Calu3 (cell line): ENCODE measurements at regions not wholly inside any gene's neighbourhood (a gene's known extent, or its start where the extent isn't known, plus 50 kb on each side); places are given as distances from the start of the nearest gene placed in this dataset.

Source experiments
- BruUV-seq: library from RNA; stranded (reverse); fragments of 400-500 nt; replicated peaks from 2 replicates; lab custom pipeline; 2021; lab: Mats Ljungman, UMichigan
- CTCF ChIA-PET: fragments of 300-600 bp; sonication (Branson Sonifier 250); formaldehyde crosslinking; loops from one replicate; lab custom pipeline; 2022; ENCODE audit warnings: antibody characterized with exemption; lab: Charles Lee
- DNase-seq: peaks from one replicate; pipeline ENCODE4 v3.0.0; 2022
- H3K27ac Mint-ChIP-seq: one replicate; pipeline ENCODE4 v1.8.0; 2022; ENCODE audit warnings: mixed read lengths; ENCODE audit not compliant: unreplicated experiment
- H3K27me3 Mint-ChIP-seq: one replicate; pipeline ENCODE4 v1.8.0; 2022; ENCODE audit warnings: mixed read lengths; ENCODE audit not compliant: unreplicated experiment
- H3K36me3 Mint-ChIP-seq: one replicate; pipeline ENCODE4 v1.8.0; 2022; ENCODE audit warnings: mild to moderate bottlenecking, moderate library complexity, mixed read lengths; ENCODE audit not compliant: insufficient read depth, unreplicated experiment
- H3K4me1 Mint-ChIP-seq: one replicate; pipeline ENCODE4 v1.8.0; 2022; ENCODE audit warnings: mild to moderate bottlenecking, low read depth, mixed read lengths; ENCODE audit not compliant: unreplicated experiment
- H3K4me3 Mint-ChIP-seq: one replicate; pipeline ENCODE4 v1.8.0; 2022; ENCODE audit warnings: mild to moderate bottlenecking, low read depth, moderate library complexity, mixed read lengths; ENCODE audit not compliant: unreplicated experiment
- H3K9me3 Mint-ChIP-seq: one replicate; pipeline ENCODE4 v1.8.0; 2022; ENCODE audit warnings: low read depth, mixed read lengths; ENCODE audit not compliant: unreplicated experiment
- CTCF ChIP-seq: fragments of 200-600 bp; IDR thresholded peaks from one replicate; pipeline ENCODE4 v1.8.0; 2022; ENCODE audit warnings: antibody characterized with exemption; ENCODE audit not compliant: unreplicated experiment
- intact Hi-C: fragments of 100-400 bp; cut with micrococcal nuclease; formaldehyde crosslinking; loops from one replicate; pipeline ENCODE4 v1.10.0; 2022; ENCODE audit not compliant: unreplicated experiment

- BruUV-seq = no TSS peak
- no peaks in the 10 kb centered on the region for H3K9me3 Mint-ChIP-seq
- no peaks in the 10 kb centered on the region for H3K4me1 Mint-ChIP-seq
- H3K27ac Mint-ChIP-seq = no peak overlapping the region
- intact Hi-C loops = no loop called here
- no peaks in the 10 kb centered on the region for H3K36me3 Mint-ChIP-seq
- TF ChIP-seq CTCF = no peak
- H3K27me3 Mint-ChIP-seq = no peaks in the 10 kb centered on the region
- H3K4me3 Mint-ChIP-seq = no peak overlapping the region
- CTCF ChIA-PET = no interaction called here
- no peak for DNase-seq
Observed at GRCh38 chr2:81706856-81707255, 1402.3 kb upstream of the LRRTM1 start.

- CTCF ChIA-PET = no interaction called here
- intact Hi-C loops = no loop called here
- H3K36me3 Mint-ChIP-seq = no peaks in the 10 kb centered on the region
- H3K27me3 Mint-ChIP-seq = no peaks in the 10 kb centered on the region
- no peak for TF ChIP-seq CTCF
- DNase-seq = no peak
- H3K9me3 Mint-ChIP-seq = no peaks in the 10 kb centered on the region
- H3K4me3 Mint-ChIP-seq = no peak overlapping the region
- no peak overlapping the region for H3K27ac Mint-ChIP-seq
- BruUV-seq = no TSS peak
- no peaks in the 10 kb centered on the region for H3K4me1 Mint-ChIP-seq
Observed at GRCh38 chr2:81703831-81704230, 1399.3 kb upstream of the LRRTM1 start.

- no peak for TF ChIP-seq CTCF
- Mint-ChIP-seq H3K4me1 (no peaks in the 10 kb centered on the region), H3K27me3 (no peaks in the 10 kb centered on the region), H3K27ac (no peak overlapping the region), H3K9me3 (peaks cover 9% of the 10 kb centered on the region), H3K36me3 (no peaks in the 10 kb centered on the region), H3K4me3 (no peak overlapping the region)
- intact Hi-C loops = no loop called here
- CTCF ChIA-PET = no interaction called here
- no peak for DNase-seq
- no TSS peak for BruUV-seq
Observed at GRCh38 chr2:81692566-81692965, 1388.0 kb upstream of the LRRTM1 start.

- intact Hi-C loops = no loop called here
- Mint-ChIP-seq H3K36me3 (no peaks in the 10 kb centered on the region), H3K9me3 (peaks cover 2% of the 10 kb centered on the region), H3K4me1 (no peaks in the 10 kb centered on the region), H3K27me3 (no peaks in the 10 kb centered on the region), H3K4me3 (no peak overlapping the region), H3K27ac (no peak overlapping the region)
- TF ChIP-seq CTCF = no peak
- BruUV-seq = no TSS peak
- CTCF ChIA-PET = no interaction called here
- no peak for DNase-seq
Observed at GRCh38 chr2:81675641-81676040, 1371.1 kb upstream of the LRRTM1 start.
